Astrocyte (in vitro differentiated cells and primary cell): ENCODE measurements at regions not wholly inside any gene's neighbourhood (a gene's known extent, or its start where the extent isn't known, plus 50 kb on each side); places are given as distances from the start of the nearest gene placed in this dataset.

Source experiments
- EZH2 ChIP-seq: IDR thresholded peaks from 2 replicates; pipeline ENCODE4 v1.6.1; 2012; ENCODE audit warnings: mild to moderate bottlenecking, low read length, inconsistent platforms; ENCODE audit not compliant: insufficient read depth
- TF ChIP-seq, protein P1 (sequence below): IDR thresholded peaks from 2 replicates; pipeline ENCODE4 v1.5.1; 2011; ENCODE audit warnings: low read depth, mild to moderate bottlenecking, inconsistent platforms, low read length, moderate library complexity; ENCODE audit not compliant: insufficient read depth

GRCh38 chr7:121807078-121807477 is 65.9 kb upstream of the PTPRZ1 start:
- TF ChIP-seq, protein P1, sequence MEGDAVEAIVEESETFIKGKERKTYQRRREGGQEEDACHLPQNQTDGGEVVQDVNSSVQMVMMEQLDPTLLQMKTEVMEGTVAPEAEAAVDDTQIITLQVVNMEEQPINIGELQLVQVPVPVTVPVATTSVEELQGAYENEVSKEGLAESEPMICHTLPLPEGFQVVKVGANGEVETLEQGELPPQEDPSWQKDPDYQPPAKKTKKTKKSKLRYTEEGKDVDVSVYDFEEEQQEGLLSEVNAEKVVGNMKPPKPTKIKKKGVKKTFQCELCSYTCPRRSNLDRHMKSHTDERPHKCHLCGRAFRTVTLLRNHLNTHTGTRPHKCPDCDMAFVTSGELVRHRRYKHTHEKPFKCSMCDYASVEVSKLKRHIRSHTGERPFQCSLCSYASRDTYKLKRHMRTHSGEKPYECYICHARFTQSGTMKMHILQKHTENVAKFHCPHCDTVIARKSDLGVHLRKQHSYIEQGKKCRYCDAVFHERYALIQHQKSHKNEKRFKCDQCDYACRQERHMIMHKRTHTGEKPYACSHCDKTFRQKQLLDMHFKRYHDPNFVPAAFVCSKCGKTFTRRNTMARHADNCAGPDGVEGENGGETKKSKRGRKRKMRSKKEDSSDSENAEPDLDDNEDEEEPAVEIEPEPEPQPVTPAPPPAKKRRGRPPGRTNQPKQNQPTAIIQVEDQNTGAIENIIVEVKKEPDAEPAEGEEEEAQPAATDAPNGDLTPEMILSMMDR, result no peak
- no peak for TF ChIP-seq EZH2
